WTC11 (cell line): ENCODE measurements at regions not wholly inside any gene's neighbourhood (a gene's known extent, or its start where the extent isn't known, plus 50 kb on each side); places are given as distances from the start of the nearest gene placed in this dataset.

Experiments used
- ATAC-seq: fragments of 200-7000 bp; cut with Tn5 transposase; 2 replicates; pipeline ENCODE4 v1.10.0; 2021; ENCODE audit warnings: mild to moderate bottlenecking, moderate library complexity
- CTCF ChIA-PET: fragments of 300-600 bp; sonication (Branson Sonifier 250); formaldehyde crosslinking; loops from one replicate; lab custom pipeline; 2021; ENCODE audit warnings: antibody characterized with exemption; lab: Charles Lee
- POLR2A ChIA-PET: fragments of 350-600 bp; sonication (Branson Sonifier 250); formaldehyde crosslinking; loops from one replicate; lab custom pipeline; 2021; ENCODE audit warnings: antibody characterized with exemption; lab: Charles Lee
- DNase-seq: peaks from one replicate; pipeline ENCODE4 v3.0.0; 2021; ENCODE audit warnings: low spot score
- H3K27ac Mint-ChIP-seq: 2 replicates; pipeline ENCODE4 v1.8.0; 2021; ENCODE audit warnings: mixed read lengths
- H3K27me3 Mint-ChIP-seq: 2 replicates; pipeline ENCODE4 v1.8.0; 2021; ENCODE audit warnings: low read depth, mild to moderate bottlenecking, moderate library complexity, mixed read lengths
- H3K36me3 Mint-ChIP-seq: 2 replicates; pipeline ENCODE4 v1.8.0; 2021; ENCODE audit warnings: mixed read lengths
- H3K4me1 Mint-ChIP-seq: 2 replicates; pipeline ENCODE4 v1.8.0; 2022; ENCODE audit warnings: mixed read lengths
- H3K4me3 Mint-ChIP-seq: 2 replicates; pipeline ENCODE4 v1.8.0; 2021; ENCODE audit warnings: mild to moderate bottlenecking, moderate library complexity, mixed read lengths
- H3K9me3 Mint-ChIP-seq: 2 replicates; pipeline ENCODE4 v1.8.0; 2021; ENCODE audit warnings: mixed read lengths
- ARID4B ChIP-seq: sonication (generic); formaldehyde crosslinking; IDR thresholded peaks from 2 replicates; pipeline ENCODE4 v1.8.0; 2023; ENCODE audit warnings: missing genetic modification reagents, mild to moderate bottlenecking, borderline replicate concordance
- CTCF ChIP-seq: fragments of 200-600 bp; IDR thresholded peaks from 2 replicates; pipeline ENCODE4 v1.8.0; 2022; ENCODE audit warnings: antibody characterized with exemption
- GRHL2 ChIP-seq: fragments of 250-450 bp; sonication (Bioruptor Pico); IDR thresholded peaks from 2 replicates; pipeline ENCODE4 v1.8.0; 2022; ENCODE audit warnings: mild to moderate bottlenecking, moderate library complexity; ENCODE audit not compliant: insufficient replicate concordance, severe bottlenecking
- GTF2I ChIP-seq: fragments of 250-450 bp; sonication (Bioruptor Pico); conservative IDR thresholded peaks from 2 replicates; pipeline ENCODE4 v1.4.0; 2021; ENCODE audit warnings: mild to moderate bottlenecking
- JAZF1 ChIP-seq: fragments of 250-450 bp; sonication (Bioruptor Pico); IDR thresholded peaks from 2 replicates; pipeline ENCODE4 v1.9.0; 2021; ENCODE audit warnings: moderate library complexity, mild to moderate bottlenecking, inconsistent platforms
- KAT7 ChIP-seq: sonication (generic); formaldehyde crosslinking; IDR thresholded peaks from 2 replicates; pipeline ENCODE4 v1.8.1; 2023; ENCODE audit warnings: missing genetic modification reagents, mild to moderate bottlenecking, borderline replicate concordance
- MAX ChIP-seq: sonication (generic); formaldehyde crosslinking; IDR thresholded peaks from 2 replicates; pipeline ENCODE4 v1.8.0; 2022; ENCODE audit warnings: mild to moderate bottlenecking, missing genetic modification reagents
- NFE2L1 ChIP-seq: sonication (generic); formaldehyde crosslinking; IDR thresholded peaks from 2 replicates; pipeline ENCODE4 v1.8.1; 2023; ENCODE audit warnings: missing genetic modification reagents
- NR1H2 ChIP-seq: sonication (generic); formaldehyde crosslinking; IDR thresholded peaks from 2 replicates; pipeline ENCODE4 v1.9.0; 2021; ENCODE audit warnings: mild to moderate bottlenecking, moderate library complexity, missing genetic modification reagents
- SMAD3 ChIP-seq: sonication (generic); formaldehyde crosslinking; IDR thresholded peaks from 2 replicates; pipeline ENCODE4 v1.8.0; 2022; ENCODE audit warnings: missing genetic modification reagents, mild to moderate bottlenecking, borderline replicate concordance
- SP1 ChIP-seq: sonication (generic); formaldehyde crosslinking; conservative IDR thresholded peaks from 2 replicates; pipeline ENCODE4 v1.8.1; 2022; ENCODE audit warnings: missing genetic modification reagents
- TCF7 ChIP-seq: sonication (generic); formaldehyde crosslinking; IDR thresholded peaks from 2 replicates; pipeline ENCODE4 v1.8.0; 2022; ENCODE audit warnings: mild to moderate bottlenecking, low read depth, missing genetic modification reagents, moderate library complexity
- USF2 ChIP-seq: sonication (generic); formaldehyde crosslinking; IDR thresholded peaks from 2 replicates; pipeline ENCODE4 v1.8.1; 2023; ENCODE audit warnings: mild to moderate bottlenecking, missing genetic modification reagents, moderate library complexity
- ZNF121 ChIP-seq: sonication (generic); formaldehyde crosslinking; IDR thresholded peaks from 2 replicates; pipeline ENCODE4 v1.8.0; 2023; ENCODE audit warnings: missing genetic modification reagents
- ZNF219 ChIP-seq: sonication (generic); formaldehyde crosslinking; IDR thresholded peaks from 2 replicates; pipeline ENCODE4 v1.8.0; 2023; ENCODE audit warnings: missing genetic modification reagents, mild to moderate bottlenecking, borderline replicate concordance
- ZNF317 ChIP-seq: sonication (generic); formaldehyde crosslinking; IDR thresholded peaks from 2 replicates; pipeline ENCODE4 v1.8.1; 2023; ENCODE audit warnings: low read depth, mild to moderate bottlenecking, moderate library complexity, missing genetic modification reagents, borderline replicate concordance
- TF ChIP-seq, protein P1 (sequence below): sonication (generic); formaldehyde crosslinking; IDR thresholded peaks from 2 replicates; pipeline ENCODE4 v1.8.0; 2023; ENCODE audit warnings: missing genetic modification reagents
- TF ChIP-seq, protein P2 (sequence below): fragments of 250-450 bp; sonication (Bioruptor Pico); IDR thresholded peaks from 2 replicates; pipeline ENCODE4 v1.8.0; 2021; ENCODE audit warnings: mild to moderate bottlenecking
- TF ChIP-seq, protein P3 (sequence below): sonication (generic); formaldehyde crosslinking; IDR thresholded peaks from 2 replicates; pipeline ENCODE4 v1.8.0; 2022; ENCODE audit warnings: mild to moderate bottlenecking, missing genetic modification reagents
- TF ChIP-seq, protein P4 (sequence below): sonication (generic); formaldehyde crosslinking; IDR thresholded peaks from 2 replicates; pipeline ENCODE4 v1.8.1; 2022; ENCODE audit warnings: mild to moderate bottlenecking, moderate library complexity, missing genetic modification reagents
- TF ChIP-seq, protein P5 (sequence below): sonication (generic); formaldehyde crosslinking; IDR thresholded peaks from 2 replicates; pipeline ENCODE4 v1.8.1; 2022; ENCODE audit warnings: low read depth, mild to moderate bottlenecking, moderate library complexity, missing genetic modification reagents, borderline replicate concordance

GRCh38 chr7:84533182-84533581 is 338.6 kb upstream of the SEMA3A start:
- Mint-ChIP-seq H3K9me3 (no peaks in the 10 kb centered on the region), H3K4me1 (peaks cover 27% of the 10 kb centered on the region), H3K4me3 (no peak overlapping the region), H3K27me3 (no peaks in the 10 kb centered on the region), H3K27ac (no peak overlapping the region), H3K36me3 (no peaks in the 10 kb centered on the region)
- CTCF ChIA-PET: no interaction called here
- TF ChIP-seq, protein P1, sequence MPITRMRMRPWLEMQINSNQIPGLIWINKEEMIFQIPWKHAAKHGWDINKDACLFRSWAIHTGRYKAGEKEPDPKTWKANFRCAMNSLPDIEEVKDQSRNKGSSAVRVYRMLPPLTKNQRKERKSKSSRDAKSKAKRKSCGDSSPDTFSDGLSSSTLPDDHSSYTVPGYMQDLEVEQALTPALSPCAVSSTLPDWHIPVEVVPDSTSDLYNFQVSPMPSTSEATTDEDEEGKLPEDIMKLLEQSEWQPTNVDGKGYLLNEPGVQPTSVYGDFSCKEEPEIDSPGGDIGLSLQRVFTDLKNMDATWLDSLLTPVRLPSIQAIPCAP (CRISPR knock-in tag): no peak
- TF ChIP-seq SP1 (no peak), GTF2I (CRISPR knock-in tag) (no peak), CTCF (no peak), KAT7 (CRISPR knock-in tag) (no peak)
- TF ChIP-seq, protein P2, sequence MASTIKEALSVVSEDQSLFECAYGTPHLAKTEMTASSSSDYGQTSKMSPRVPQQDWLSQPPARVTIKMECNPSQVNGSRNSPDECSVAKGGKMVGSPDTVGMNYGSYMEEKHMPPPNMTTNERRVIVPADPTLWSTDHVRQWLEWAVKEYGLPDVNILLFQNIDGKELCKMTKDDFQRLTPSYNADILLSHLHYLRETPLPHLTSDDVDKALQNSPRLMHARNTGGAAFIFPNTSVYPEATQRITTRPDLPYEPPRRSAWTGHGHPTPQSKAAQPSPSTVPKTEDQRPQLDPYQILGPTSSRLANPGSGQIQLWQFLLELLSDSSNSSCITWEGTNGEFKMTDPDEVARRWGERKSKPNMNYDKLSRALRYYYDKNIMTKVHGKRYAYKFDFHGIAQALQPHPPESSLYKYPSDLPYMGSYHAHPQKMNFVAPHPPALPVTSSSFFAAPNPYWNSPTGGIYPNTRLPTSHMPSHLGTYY: no peak
- TF ChIP-seq, protein P3, sequence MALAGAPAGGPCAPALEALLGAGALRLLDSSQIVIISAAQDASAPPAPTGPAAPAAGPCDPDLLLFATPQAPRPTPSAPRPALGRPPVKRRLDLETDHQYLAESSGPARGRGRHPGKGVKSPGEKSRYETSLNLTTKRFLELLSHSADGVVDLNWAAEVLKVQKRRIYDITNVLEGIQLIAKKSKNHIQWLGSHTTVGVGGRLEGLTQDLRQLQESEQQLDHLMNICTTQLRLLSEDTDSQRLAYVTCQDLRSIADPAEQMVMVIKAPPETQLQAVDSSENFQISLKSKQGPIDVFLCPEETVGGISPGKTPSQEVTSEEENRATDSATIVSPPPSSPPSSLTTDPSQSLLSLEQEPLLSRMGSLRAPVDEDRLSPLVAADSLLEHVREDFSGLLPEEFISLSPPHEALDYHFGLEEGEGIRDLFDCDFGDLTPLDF (CRISPR knock-in tag): no peak
- POLR2A ChIA-PET: no interaction called here
- DNase-seq: no peak
- peak; percentile 57 for ATAC-seq

GRCh38 chr7:84532196-84532595 is 337.6 kb upstream of the SEMA3A start:
- no peak for ATAC-seq
- Mint-ChIP-seq H3K4me3 (no peak overlapping the region), H3K9me3 (no peaks in the 10 kb centered on the region), H3K4me1 (peaks cover 27% of the 10 kb centered on the region), H3K27ac (no peak overlapping the region; the same call in 1 of the 2 replicates), H3K36me3 (no peaks in the 10 kb centered on the region), H3K27me3 (no peaks in the 10 kb centered on the region)
- POLR2A ChIA-PET: no interaction called here
- DNase-seq: no peak
- CTCF ChIA-PET: no interaction called here
- TF ChIP-seq GRHL2 (CRISPR knock-in tag) (no peak), USF2 (CRISPR knock-in tag) (no peak), SMAD3 (no peak), JAZF1 (CRISPR knock-in tag) (no peak), ARID4B (no peak), ZNF317 (no peak), MAX (CRISPR knock-in tag) (no peak), ZNF219 (CRISPR knock-in tag) (no peak), TCF7 (CRISPR knock-in tag) (no peak), ZNF121 (CRISPR knock-in tag) (no peak), NFE2L1 (CRISPR knock-in tag) (no peak), NR1H2 (CRISPR knock-in tag) (no peak)
- TF ChIP-seq, protein P4, sequence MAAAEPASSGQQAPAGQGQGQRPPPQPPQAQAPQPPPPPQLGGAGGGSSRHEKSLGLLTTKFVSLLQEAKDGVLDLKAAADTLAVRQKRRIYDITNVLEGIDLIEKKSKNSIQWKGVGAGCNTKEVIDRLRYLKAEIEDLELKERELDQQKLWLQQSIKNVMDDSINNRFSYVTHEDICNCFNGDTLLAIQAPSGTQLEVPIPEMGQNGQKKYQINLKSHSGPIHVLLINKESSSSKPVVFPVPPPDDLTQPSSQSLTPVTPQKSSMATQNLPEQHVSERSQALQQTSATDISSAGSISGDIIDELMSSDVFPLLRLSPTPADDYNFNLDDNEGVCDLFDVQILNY: no peak
- TF ChIP-seq, protein P1 (CRISPR knock-in tag): no peak
- TF ChIP-seq, protein P5, sequence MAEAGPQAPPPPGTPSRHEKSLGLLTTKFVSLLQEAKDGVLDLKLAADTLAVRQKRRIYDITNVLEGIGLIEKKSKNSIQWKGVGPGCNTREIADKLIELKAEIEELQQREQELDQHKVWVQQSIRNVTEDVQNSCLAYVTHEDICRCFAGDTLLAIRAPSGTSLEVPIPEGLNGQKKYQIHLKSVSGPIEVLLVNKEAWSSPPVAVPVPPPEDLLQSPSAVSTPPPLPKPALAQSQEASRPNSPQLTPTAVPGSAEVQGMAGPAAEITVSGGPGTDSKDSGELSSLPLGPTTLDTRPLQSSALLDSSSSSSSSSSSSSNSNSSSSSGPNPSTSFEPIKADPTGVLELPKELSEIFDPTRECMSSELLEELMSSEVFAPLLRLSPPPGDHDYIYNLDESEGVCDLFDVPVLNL: no peak
